H9 (cell line): ENCODE measurements at regions not wholly inside any gene's neighbourhood (a gene's known extent, or its start where the extent isn't known, plus 50 kb on each side); places are given as distances from the start of the nearest gene placed in this dataset.

Source experiments
- DNase-seq: peaks from one replicate; pipeline ENCODE4 v3.0.0-alpha.2; 2017
- H2AFZ ChIP-seq: one replicate; pipeline ENCODE4 v1.6.1; 2013; ENCODE audit warnings: mild to moderate bottlenecking, low read length, control low read depth, moderate library complexity
- H2AK5ac ChIP-seq: 2 replicates; pipeline ENCODE4 v1.6.1; 2013; ENCODE audit warnings: low read length, control low read depth, mixed read lengths; ENCODE audit not compliant: insufficient read length
- H2BK120ac ChIP-seq: one replicate; pipeline ENCODE4 v1.6.1; 2013; ENCODE audit warnings: low read depth, mild to moderate bottlenecking, low read length, control low read depth, inconsistent platforms; ENCODE audit not compliant: poor library complexity, severe bottlenecking
- H2BK12ac ChIP-seq: 2 replicates; pipeline ENCODE4 v1.6.1; 2013; ENCODE audit warnings: low read length, control low read depth, mixed read lengths, low read depth; ENCODE audit not compliant: insufficient read length
- H2BK15ac ChIP-seq: 2 replicates; pipeline ENCODE4 v1.6.1; 2013; ENCODE audit warnings: low read depth, low read length, control low read depth
- H2BK20ac ChIP-seq: one replicate; pipeline ENCODE4 v1.6.1; 2013; ENCODE audit warnings: low read depth, mild to moderate bottlenecking, low read length, control low read depth, inconsistent platforms; ENCODE audit not compliant: poor library complexity, severe bottlenecking
- H2BK5ac ChIP-seq: 2 replicates; pipeline ENCODE4 v1.6.1; 2013; ENCODE audit warnings: low read length, control low read depth, mixed read lengths; ENCODE audit not compliant: insufficient read length
- H3K14ac ChIP-seq: 2 replicates; pipeline ENCODE4 v1.6.1; 2013; ENCODE audit warnings: low read length, control low read depth; ENCODE audit not compliant: insufficient read depth
- H3K18ac ChIP-seq: 2 replicates; pipeline ENCODE4 v1.6.1; 2013; ENCODE audit warnings: low read depth, mild to moderate bottlenecking, mixed read lengths, low read length, control low read depth; ENCODE audit not compliant: insufficient read length
- H3K23ac ChIP-seq: 2 replicates; pipeline ENCODE4 v1.6.1; 2013; ENCODE audit warnings: low read length, control low read depth, mixed read lengths, low read depth; ENCODE audit not compliant: insufficient read length
- H3K23me2 ChIP-seq: 2 replicates; pipeline ENCODE4 v1.6.1; 2013; ENCODE audit warnings: low read depth, mild to moderate bottlenecking, mixed read lengths, low read length, control low read depth; ENCODE audit not compliant: insufficient read length, poor library complexity, severe bottlenecking
- H3K27ac ChIP-seq: 2 replicates; pipeline ENCODE4 v1.5.1; 2013; ENCODE audit warnings: low read length, control low read depth, mixed read lengths, low read depth; ENCODE audit not compliant: insufficient read length
- H3K27me3 ChIP-seq: 2 replicates; pipeline ENCODE4 v1.6.1; 2013; ENCODE audit warnings: low read length, control low read depth, inconsistent platforms; ENCODE audit not compliant: insufficient read depth
- H3K4ac ChIP-seq: 2 replicates; pipeline ENCODE4 v1.6.1; 2013; ENCODE audit warnings: low read depth, mild to moderate bottlenecking, control low read depth, inconsistent platforms, low read length, moderate library complexity
- H3K4me1 ChIP-seq: 2 replicates; pipeline ENCODE4 v1.6.1; 2013; ENCODE audit warnings: low read length, control low read depth, inconsistent platforms; ENCODE audit not compliant: insufficient read depth
- H3K4me2 ChIP-seq: 2 replicates; pipeline ENCODE4 v1.6.1; 2013; ENCODE audit warnings: low read length, control low read depth, mixed read lengths; ENCODE audit not compliant: insufficient read length, insufficient read depth
- H3K56ac ChIP-seq: 2 replicates; pipeline ENCODE4 v1.6.1; 2013; ENCODE audit warnings: low read depth, mild to moderate bottlenecking, mixed read lengths, low read length, control low read depth; ENCODE audit not compliant: insufficient read length
- H3K79me1 ChIP-seq: 2 replicates; pipeline ENCODE4 v1.6.1; 2013; ENCODE audit warnings: low read depth, mild to moderate bottlenecking, moderate library complexity, low read length, control low read depth, inconsistent platforms; ENCODE audit not compliant: insufficient read depth, poor library complexity, severe bottlenecking
- H3K79me2 ChIP-seq: 2 replicates; pipeline ENCODE4 v1.6.1; 2013; ENCODE audit warnings: low read length, control low read depth, inconsistent platforms; ENCODE audit not compliant: insufficient read depth
- H3K9ac ChIP-seq: 2 replicates; pipeline ENCODE4 v1.6.1; 2013; ENCODE audit warnings: low read length, control low read depth, mixed read lengths; ENCODE audit not compliant: insufficient read length; ENCODE audit errors: extremely low read depth
- H3K9me3 ChIP-seq: one replicate; pipeline ENCODE4 v1.6.1; 2013; ENCODE audit warnings: low read depth, low read length, inconsistent platforms; ENCODE audit not compliant: control insufficient read depth
- H3T11ph ChIP-seq: one replicate; pipeline ENCODE4 v1.6.1; 2013; ENCODE audit warnings: mild to moderate bottlenecking, low read length, control low read depth, inconsistent platforms
- H4K20me1 ChIP-seq: one replicate; pipeline ENCODE4 v1.6.1; 2013; ENCODE audit not compliant: control insufficient read depth, insufficient read length, insufficient read depth
- H4K5ac ChIP-seq: 2 replicates; pipeline ENCODE4 v1.6.1; 2013; ENCODE audit warnings: low read depth, mild to moderate bottlenecking, mixed read lengths, low read length, control low read depth; ENCODE audit not compliant: insufficient read length
- H4K8ac ChIP-seq: replicated peaks from 2 replicates; pipeline ENCODE4 v1.6.1; 2013; ENCODE audit warnings: low read length, control low read depth, mixed read lengths, low read depth; ENCODE audit not compliant: insufficient read length
- H4K91ac ChIP-seq: 2 replicates; pipeline ENCODE4 v1.6.1; 2013; ENCODE audit warnings: low read depth, mild to moderate bottlenecking, moderate library complexity, mixed read lengths, low read length, control low read depth; ENCODE audit not compliant: insufficient read length
- H3K27ac Mint-ChIP-seq, 3 experiments: 2 replicates in 2 of 3; 3 replicates in 1 of 3; pipeline ENCODE4 v1.8.0; 2020 to 2021; ENCODE audit warnings: mixed read lengths in 3 of 3, mild to moderate bottlenecking in 1 of 3, moderate library complexity in 1 of 3
- H3K27me3 Mint-ChIP-seq: 2 replicates; pipeline ENCODE4 v1.8.0; 2021; ENCODE audit warnings: low read depth, mild to moderate bottlenecking, moderate library complexity, mixed read lengths
- H3K36me3 Mint-ChIP-seq, 3 experiments: 2 replicates in 2 of 3; 3 replicates in 1 of 3; pipeline ENCODE4 v1.8.0; 2020 to 2021; ENCODE audit warnings: low read depth in 3 of 3, mixed read lengths in 3 of 3; ENCODE audit not compliant: insufficient read depth in 1 of 3
- H3K4me1 Mint-ChIP-seq, 2 experiments: 2 replicates each; pipeline ENCODE4 v1.8.0; 2020; ENCODE audit warnings: mixed read lengths in 2 of 2
- H3K4me3 Mint-ChIP-seq, 2 experiments: 2 replicates in 1 of 2; 3 replicates in 1 of 2; pipeline ENCODE4 v1.8.0; 2020 to 2021; ENCODE audit warnings: mild to moderate bottlenecking in 2 of 2, mixed read lengths in 2 of 2, moderate library complexity in 1 of 2
- H3K9me3 Mint-ChIP-seq, 2 experiments: 2 replicates in 1 of 2; 3 replicates in 1 of 2; pipeline ENCODE4 v1.8.0; 2020; ENCODE audit warnings: mild to moderate bottlenecking in 2 of 2, mixed read lengths in 2 of 2, moderate library complexity in 1 of 2
- CTCF ChIP-seq: fragments of 200-600 bp; sonication (generic); conservative IDR thresholded peaks from 3 replicates; pipeline ENCODE4 v1.8.0; 2021; ENCODE audit warnings: antibody characterized with exemption, mild to moderate bottlenecking
- WGBS: extraction: QIAGEN DNeasy Blood & Tissue Kit; methylation state at CpG from one replicate; pipeline ENCODE4 v1.1.7; 2013; ENCODE audit warnings: missing lambda C conversion rate, low lambda C conversion rate, mixed read lengths; ENCODE audit not compliant: insufficient read length; ENCODE audit errors: extremely low coverage; 5-methylcytosine and 5-hydroxymethylcytosine counted together

- Histone ChIP-seq H2BK12ac (no peak overlapping the region), H4K91ac (no peak overlapping the region), H3K27me3 (no peaks in the 10 kb centered on the region), H3K56ac (no peak overlapping the region), H3K9me3 (no peaks in the 10 kb centered on the region), H3T11ph (no peak overlapping the region), H2AFZ (no peak overlapping the region), H3K79me1 (no peaks in the 10 kb centered on the region), H2BK120ac (no peak overlapping the region), H3K27ac (no peak overlapping the region), H2BK5ac (no peak overlapping the region), H2BK15ac (no peak overlapping the region), H3K4me2 (no peak overlapping the region), H4K20me1 (no peaks in the 10 kb centered on the region), H2AK5ac (no peak overlapping the region), H3K79me2 (no peaks in the 10 kb centered on the region), H3K4ac (no peak overlapping the region), H3K18ac (no peak overlapping the region), H2BK20ac (no peak overlapping the region), H4K5ac (no peak overlapping the region), H3K23me2 (no peaks in the 10 kb centered on the region), H3K14ac (no peak overlapping the region), H3K9ac (no peak overlapping the region), H3K4me1 (no peaks in the 10 kb centered on the region), H4K8ac (no peak overlapping the region), H3K23ac (no peak overlapping the region)
- peaks cover 4% of the 10 kb centered on the region for H3K27me3 Mint-ChIP-seq
- H3K36me3 Mint-ChIP-seq, result no peaks in the 10 kb centered on the region
- no peak overlapping the region for H3K27ac Mint-ChIP-seq
- H3K9me3 Mint-ChIP-seq, result peaks cover 3 to 6% of the 10 kb centered on the region in 2 experiments; a peak in 3 of 5 replicates
- H3K4me1 Mint-ChIP-seq, result no peaks in the 10 kb centered on the region
- no peak for TF ChIP-seq CTCF
- DNase-seq, result no peak
- no CpG with 5 or more reads among the region's 2 CpGs for WGBS
- no peak overlapping the region for H3K4me3 Mint-ChIP-seq
These were observed 165.3 kb downstream of the SALL1 start for GRCh38 chr16:50985733-50986132.
